ENCODE measurements at regions not wholly inside any gene's neighbourhood (a gene's known extent, or its start where the extent isn't known, plus 50 kb on each side); places are given as distances from the start of the nearest gene placed in this dataset.
"Not testable (repeated sequence)": the region's sequence is repeated elsewhere in the genome, so short reads cannot be mapped to it uniquely, and the experiment has no call there.

DNA sequence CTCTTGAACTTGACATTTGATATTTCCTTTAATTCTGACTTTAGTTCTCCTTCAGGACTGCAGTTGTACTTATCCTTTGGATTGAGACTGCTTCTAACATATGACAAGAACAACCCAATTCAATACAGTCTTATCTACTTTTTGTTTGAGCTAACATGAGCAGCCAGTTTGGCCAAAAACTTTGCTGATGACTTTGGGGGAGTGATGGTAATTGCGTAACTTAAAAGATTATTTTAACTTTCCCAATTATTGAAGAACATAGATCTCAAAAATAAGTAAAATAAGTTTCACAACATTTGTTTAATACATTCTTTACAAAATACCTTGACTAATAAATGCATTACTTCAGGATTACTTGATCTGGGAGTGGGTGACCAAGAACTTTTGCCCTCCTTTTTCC, 1311.1 kb upstream of the NRXN1 start:
- TF ChIP-seq, protein P1, sequence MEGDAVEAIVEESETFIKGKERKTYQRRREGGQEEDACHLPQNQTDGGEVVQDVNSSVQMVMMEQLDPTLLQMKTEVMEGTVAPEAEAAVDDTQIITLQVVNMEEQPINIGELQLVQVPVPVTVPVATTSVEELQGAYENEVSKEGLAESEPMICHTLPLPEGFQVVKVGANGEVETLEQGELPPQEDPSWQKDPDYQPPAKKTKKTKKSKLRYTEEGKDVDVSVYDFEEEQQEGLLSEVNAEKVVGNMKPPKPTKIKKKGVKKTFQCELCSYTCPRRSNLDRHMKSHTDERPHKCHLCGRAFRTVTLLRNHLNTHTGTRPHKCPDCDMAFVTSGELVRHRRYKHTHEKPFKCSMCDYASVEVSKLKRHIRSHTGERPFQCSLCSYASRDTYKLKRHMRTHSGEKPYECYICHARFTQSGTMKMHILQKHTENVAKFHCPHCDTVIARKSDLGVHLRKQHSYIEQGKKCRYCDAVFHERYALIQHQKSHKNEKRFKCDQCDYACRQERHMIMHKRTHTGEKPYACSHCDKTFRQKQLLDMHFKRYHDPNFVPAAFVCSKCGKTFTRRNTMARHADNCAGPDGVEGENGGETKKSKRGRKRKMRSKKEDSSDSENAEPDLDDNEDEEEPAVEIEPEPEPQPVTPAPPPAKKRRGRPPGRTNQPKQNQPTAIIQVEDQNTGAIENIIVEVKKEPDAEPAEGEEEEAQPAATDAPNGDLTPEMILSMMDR (IDR thresholded peaks at IDR 0.05; ENCODE audit: low read depth, low read length): no peak
- no peak overlapping the region for H3K4me3 ChIP-seq (ENCODE audit: low read depth, low read length)

DNA sequence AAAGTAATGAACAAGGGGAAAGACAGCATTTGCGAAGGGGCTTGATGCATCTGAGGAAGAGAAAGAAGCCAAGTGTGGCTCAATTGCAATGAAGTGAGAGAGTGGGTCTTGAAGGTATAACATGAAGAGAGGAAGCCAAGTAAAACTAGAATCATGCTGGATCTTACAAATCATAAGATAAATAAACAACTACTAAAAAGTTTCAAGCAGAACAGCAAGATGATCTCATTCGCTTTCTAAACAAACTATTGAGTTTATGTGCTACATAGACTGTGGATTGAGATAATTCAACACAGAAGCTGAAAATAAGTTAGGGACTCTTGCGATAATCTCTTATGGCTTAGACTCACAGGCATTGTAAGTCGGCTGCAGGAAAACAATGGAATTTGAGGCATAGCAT, 1310.5 kb upstream of the NRXN1 start:
- TF ChIP-seq, protein P1 (IDR thresholded peaks at IDR 0.05; ENCODE audit: low read depth, low read length): no peak
- H3K4me3 ChIP-seq (ENCODE audit: low read depth, low read length): no peak overlapping the region

DNA sequence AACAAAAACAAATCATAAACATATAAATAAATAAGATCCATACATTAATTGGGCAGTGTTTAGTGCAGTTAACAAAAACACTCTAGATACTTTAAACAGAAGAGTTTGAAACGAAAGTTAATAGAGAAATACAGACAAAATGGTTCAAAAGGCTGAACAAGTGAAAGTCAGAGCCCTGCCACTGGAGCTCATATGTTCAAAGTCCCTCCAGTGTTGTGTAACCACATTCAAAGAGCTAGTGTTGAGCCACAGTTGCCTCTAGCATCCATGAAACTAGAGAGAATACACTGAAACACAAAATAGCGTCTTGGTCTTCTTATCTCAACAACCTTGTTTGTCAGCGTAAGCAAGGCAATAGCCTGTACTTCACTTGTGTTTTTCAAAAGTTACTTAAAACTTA, 1309.8 kb upstream of the NRXN1 start:
- H3K4me3 ChIP-seq (ENCODE audit: low read depth, low read length): no peak overlapping the region
- TF ChIP-seq, protein P1 (IDR thresholded peaks at IDR 0.05; ENCODE audit: low read depth, low read length): no peak

DNA sequence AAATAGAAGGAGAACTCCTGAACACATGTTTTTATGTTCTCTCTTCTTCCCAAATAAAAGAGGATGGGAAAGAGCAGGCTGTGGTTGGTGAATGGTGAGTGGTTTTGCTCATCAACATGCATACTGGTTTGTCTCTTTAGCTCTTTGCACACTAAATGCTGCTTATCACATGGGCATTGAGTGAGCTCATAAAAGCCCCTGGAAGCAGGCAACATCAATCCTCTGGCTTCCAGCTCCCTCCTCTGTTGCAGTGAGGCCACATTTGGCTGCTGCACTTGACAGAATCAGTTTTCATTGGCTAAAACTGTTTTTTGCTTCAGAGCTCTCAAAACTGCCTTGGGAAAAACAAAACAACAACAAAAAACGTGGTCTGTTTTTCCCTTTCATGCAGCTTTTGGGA, 1308.2 kb upstream of the NRXN1 start:
- TF ChIP-seq, protein P1 (IDR thresholded peaks at IDR 0.05; ENCODE audit: low read depth, low read length): no peak

DNA sequence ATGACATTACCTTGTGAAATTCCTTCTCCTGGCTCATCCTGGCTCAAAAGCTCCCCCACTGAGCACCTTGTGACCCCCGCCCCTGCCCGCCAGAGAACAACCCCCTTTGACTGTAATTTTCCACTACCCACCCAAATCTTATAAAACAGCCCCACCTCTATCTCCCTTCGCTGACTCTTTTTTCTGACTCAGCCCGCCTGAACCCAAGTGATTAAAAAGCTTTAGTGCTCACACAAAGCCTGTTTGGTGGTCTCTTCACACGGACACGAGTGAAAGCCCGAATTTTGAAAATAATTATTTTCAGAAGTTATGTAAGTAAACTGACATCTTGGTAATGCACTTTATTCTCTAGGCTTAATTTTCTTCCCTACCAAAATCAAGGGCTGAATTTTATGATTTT, 1305.9 kb upstream of the NRXN1 start:
- H3K4me3 ChIP-seq (ENCODE audit: low read depth, low read length): not testable (repeated sequence)

More for the DNA sequence above, 1308.2 kb upstream of the NRXN1 start:
- H3K4me3 ChIP-seq (ENCODE audit: low read depth, low read length): no peak overlapping the region

DNA sequence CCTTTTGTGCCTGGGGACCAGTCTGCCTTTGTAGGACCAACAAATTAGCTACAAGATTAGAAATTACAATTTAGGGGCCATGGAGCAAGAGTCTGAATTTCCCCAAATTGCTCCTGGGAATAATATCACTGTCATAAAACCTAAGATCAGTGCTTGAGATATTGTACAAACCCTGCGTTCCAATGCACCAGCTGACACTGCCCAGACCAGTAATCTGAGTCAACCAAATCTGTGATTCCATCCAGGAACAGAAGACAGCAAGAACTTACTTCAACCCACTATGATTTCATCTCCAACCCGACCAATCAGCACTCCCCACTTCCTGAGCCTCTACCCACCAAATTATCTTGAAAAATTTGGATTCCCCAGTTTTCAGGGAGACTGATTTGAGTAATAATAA, 1305.0 kb upstream of the NRXN1 start:
- H3K4me3 ChIP-seq (ENCODE audit: low read depth, low read length): no peak overlapping the region
- TF ChIP-seq, protein P1 (IDR thresholded peaks at IDR 0.05; ENCODE audit: low read depth, low read length): no peak

DNA sequence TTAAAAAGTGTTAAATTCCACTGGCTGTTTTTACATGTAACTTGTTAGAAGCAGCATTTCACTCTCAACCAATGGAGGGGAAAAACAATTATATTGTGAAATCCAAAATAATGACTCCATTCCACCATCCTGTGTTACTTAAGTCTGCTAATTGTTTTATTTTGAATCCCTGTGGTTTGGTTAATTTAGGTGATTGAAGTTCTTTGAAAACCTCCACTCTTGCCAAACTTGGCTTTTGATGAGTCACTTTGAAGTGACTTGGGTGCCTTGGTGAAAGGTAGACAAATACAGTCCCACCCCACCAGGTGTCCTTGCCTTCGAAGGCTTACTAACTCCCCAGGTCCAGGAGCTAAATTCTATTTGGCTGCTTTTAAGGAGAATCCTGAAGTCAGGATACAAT, 1303.8 kb upstream of the NRXN1 start:
- TF ChIP-seq, protein P1 (IDR thresholded peaks at IDR 0.05; ENCODE audit: low read depth, low read length): no peak
- H3K4me3 ChIP-seq (ENCODE audit: low read depth, low read length): no peak overlapping the region

DNA sequence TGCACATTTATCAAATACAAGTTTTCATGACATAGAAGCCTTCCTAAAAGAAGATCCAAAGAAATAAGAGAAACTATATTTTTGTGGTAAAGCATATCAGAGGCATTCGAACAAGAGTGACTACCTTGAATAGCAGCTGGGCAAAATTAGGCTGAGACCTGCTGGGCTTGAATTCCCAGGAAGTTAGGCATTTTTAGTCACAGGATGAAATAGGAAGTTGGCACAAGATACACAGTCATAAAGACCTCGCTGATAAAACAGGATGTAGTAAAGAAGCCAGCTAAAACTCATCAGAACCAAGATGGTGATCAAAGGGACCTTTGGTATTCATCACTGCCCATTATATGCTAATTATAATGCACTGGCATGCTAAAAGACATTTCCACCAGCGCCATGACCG, 1302.3 kb upstream of the NRXN1 start:
- TF ChIP-seq, protein P1 (IDR thresholded peaks at IDR 0.05; ENCODE audit: low read depth, low read length): no peak
- no peak overlapping the region for H3K4me3 ChIP-seq (ENCODE audit: low read depth, low read length)
